Panc1 (cell line): ENCODE measurements at regions not wholly inside any gene's neighbourhood (a gene's known extent, or its start where the extent isn't known, plus 50 kb on each side); places are given as distances from the start of the nearest gene placed in this dataset.

Source experiments
- ATAC-seq: fragments of 200-7000 bp; cut with Tn5 transposase; 2 replicates; pipeline ENCODE4 v1.9.1; 2020; ENCODE audit warnings: mild to moderate bottlenecking, moderate library complexity
- BruUV-seq: library from RNA; stranded (reverse); fragments of 400-500 nt; replicated peaks from 2 replicates; lab custom pipeline; 2021; lab: Mats Ljungman, UMichigan
- CTCF ChIA-PET: fragments of 300-600 bp; sonication (Branson Sonifier 250); formaldehyde crosslinking; loops from one replicate; lab custom pipeline; 2022; ENCODE audit warnings: antibody characterized with exemption; lab: Charles Lee
- POLR2A ChIA-PET: fragments of 300-600 bp; sonication (Branson Sonifier 250); formaldehyde crosslinking; loops from one replicate; lab custom pipeline; 2022; ENCODE audit warnings: antibody characterized with exemption; lab: Charles Lee
- DNase-seq: peaks from one replicate; pipeline ENCODE4 v3.0.0-alpha.2; 2010; ENCODE audit warnings: low read depth, low spot score
- H3K27ac ChIP-seq: 2 replicates; pipeline ENCODE4 v1.5.1; 2011; ENCODE audit warnings: mild to moderate bottlenecking, low read length, inconsistent platforms
- H3K27me3 ChIP-seq: fragments of 200-500 bp; sonication (Bioruptor generic); 2 replicates; pipeline ENCODE4 v1.6.0; 2014; ENCODE audit warnings: low read length, inconsistent platforms; ENCODE audit not compliant: control insufficient read depth, insufficient read depth
- H3K36me3 ChIP-seq: fragments of 200-500 bp; sonication (Bioruptor generic); 2 replicates; pipeline ENCODE4 v1.5.1; 2014; ENCODE audit warnings: inconsistent platforms, mild to moderate bottlenecking, low read length, moderate library complexity; ENCODE audit not compliant: control insufficient read depth, insufficient read depth
- H3K4me1 ChIP-seq: 2 replicates; pipeline ENCODE4 v1.5.1; 2011; ENCODE audit warnings: inconsistent platforms, mild to moderate bottlenecking, low read length, moderate library complexity; ENCODE audit not compliant: control insufficient read depth, insufficient read depth
- H3K4me3 ChIP-seq, 2 experiments: 2 replicates each; pipeline ENCODE4 v1.5.1; 2011 to 2012; ENCODE audit warnings: low read depth in 2 of 2, low read length in 2 of 2, mild to moderate bottlenecking in 2 of 2, inconsistent platforms in 1 of 2, moderate library complexity in 1 of 2
- H3K9me3 ChIP-seq: fragments of 200-500 bp; sonication (Bioruptor generic); 2 replicates; pipeline ENCODE4 v1.5.1; 2014; ENCODE audit warnings: low read depth, mild to moderate bottlenecking, inconsistent platforms, low read length, moderate library complexity; ENCODE audit not compliant: control insufficient read depth, insufficient read depth
- CTCF ChIP-seq: fragments of 450-650 bp; IDR thresholded peaks from 2 replicates; pipeline ENCODE4 v1.5.1; 2017; ENCODE audit warnings: mild to moderate bottlenecking
- POLR2AphosphoS5 ChIP-seq: IDR thresholded peaks from 2 replicates; pipeline ENCODE4 v1.6.1; 2012; ENCODE audit warnings: mild to moderate bottlenecking, low read depth, low read length, moderate library complexity
- REST ChIP-seq, 2 experiments: IDR thresholded peaks; 2 replicates each; pipeline ENCODE4 v1.6.1; 2011 to 2012; ENCODE audit warnings: low read depth in 2 of 2, control low read depth in 1 of 2, low read length in 1 of 2, mild to moderate bottlenecking in 1 of 2, moderate library complexity in 1 of 2; ENCODE audit not compliant: insufficient read depth in 1 of 2
- SIN3A ChIP-seq: IDR thresholded peaks from 2 replicates; pipeline ENCODE4 v1.6.1; 2012; ENCODE audit warnings: low read depth, mild to moderate bottlenecking, low read length, moderate library complexity, borderline replicate concordance; ENCODE audit not compliant: insufficient read depth
- TCF7L2 ChIP-seq: IDR thresholded peaks from 2 replicates; pipeline ENCODE4 v1.6.1; 2011; ENCODE audit warnings: mild to moderate bottlenecking, low read depth, low read length, inconsistent platforms
- in situ Hi-C: cut with HindIII; loops from 2 replicates; pipeline ENCODE4 v1.10.0; 2016; ENCODE audit warnings: low sequenced_read_pairs, low pct_unique_long_range_greater_than_20kb
- intact Hi-C: fragments of 100-400 bp; cut with micrococcal nuclease; formaldehyde crosslinking; loops from one replicate; pipeline ENCODE4 v1.10.0; 2022; ENCODE audit not compliant: unreplicated experiment

- TF ChIP-seq TCF7L2 (no peak), REST (IDR thresholded peaks at IDR 0.05; ENCODE audit: insufficient read depth in 1 of 2, low read depth in 2 of 2, low read length in 1 of 2) (no peak), CTCF (no peak), POLR2AphosphoS5 (no peak), SIN3A (no peak)
- ChIA-PET POLR2A (no interaction called here), CTCF (no interaction called here)
- H3K36me3 ChIP-seq: no peaks in the 10 kb centered on the region
- in situ Hi-C loops (no loop called here), intact Hi-C loops (no loop called here)
- H3K27ac ChIP-seq: no peak overlapping the region
- BruUV-seq: no TSS peak
- DNase-seq (no peak), ATAC-seq (no peak)
- no peaks in the 10 kb centered on the region for H3K27me3 ChIP-seq
- H3K9me3 ChIP-seq: no peaks in the 10 kb centered on the region
- no peaks in the 10 kb centered on the region for H3K4me1 ChIP-seq
- H3K4me3 ChIP-seq: no peak overlapping the region
Measured at GRCh38 chr2:104762031-104762430, 91.9 kb upstream of the POU3F3 start.

GRCh38 chr2:104766683-104767082 lies 87.2 kb upstream of the POU3F3 start:
- H3K27ac ChIP-seq: no peak overlapping the region
- CTCF ChIA-PET: no interaction called here
- TF ChIP-seq TCF7L2 (no peak), CTCF (no peak), POLR2AphosphoS5 (no peak), REST (IDR thresholded peaks at IDR 0.05; ENCODE audit: insufficient read depth in 1 of 2, low read depth in 2 of 2, low read length in 1 of 2) (no peak), SIN3A (no peak)
- no TSS peak for BruUV-seq
- no peaks in the 10 kb centered on the region for H3K4me1 ChIP-seq
- in situ Hi-C loops (no loop called here), intact Hi-C loops (no loop called here)
- no peaks in the 10 kb centered on the region for H3K27me3 ChIP-seq
- no peaks in the 10 kb centered on the region for H3K36me3 ChIP-seq
- no peak for ATAC-seq
- H3K9me3 ChIP-seq: no peaks in the 10 kb centered on the region
- POLR2A ChIA-PET: no interaction called here
- DNase-seq: no peak
- H3K4me3 ChIP-seq: no peak overlapping the region
